Body of pancreas (tissue), 4 donors: ENCODE measurements at regions not wholly inside any gene's neighbourhood (a gene's known extent, or its start where the extent isn't known, plus 50 kb on each side); places are given as distances from the start of the nearest gene placed in this dataset.
"Not testable (repeated sequence)": the region's sequence is repeated elsewhere in the genome, so short reads cannot be mapped to it uniquely, and the experiment has no call there.

ENCODE experiments used
- ATAC-seq: fragments of 150-250 bp; one replicate; pipeline ENCODE4 v1.9.1; 2016
- DNase-seq, 4 donors: peaks; one replicate each; pipeline ENCODE4 v3.0.0-alpha.2; 2019
- H3K27ac ChIP-seq, 4 donors: fragments of 200-600 bp; sonication (generic); 1 replicate in 3 of 4; 2 replicates in 1 of 4; pipeline versions ENCODE4 v1.5.1 to v1.6.1; 2016 to 2019; ENCODE audit warnings: mild to moderate bottlenecking in 1 of 4, mixed read lengths in 1 of 4, moderate library complexity in 1 of 4
- H3K27me3 ChIP-seq, 2 donors: fragments of 200-600 bp; sonication (generic); one replicate each; pipeline ENCODE4 v1.6.0; 2016; ENCODE audit warnings: mild to moderate bottlenecking in 1 of 2
- H3K36me3 ChIP-seq, 2 donors: fragments of 200-600 bp; sonication (generic); replicated peaks in 1 of 2; 2 replicates each; pipeline ENCODE4 v1.5.1; 2016; ENCODE audit warnings: low read depth in 2 of 2; ENCODE audit not compliant: insufficient read depth in 1 of 2
- H3K4me1 ChIP-seq: fragments of 200-600 bp; sonication (generic); one replicate; pipeline ENCODE4 v1.6.0; 2016
- H3K4me3 ChIP-seq, 2 donors: fragments of 200-600 bp; sonication (generic); 1 replicate in 1 of 2; 2 replicates in 1 of 2; pipeline ENCODE4 v1.5.1; 2016 to 2019
- H3K9me3 ChIP-seq, 3 donors: fragments of 200-600 bp; sonication (generic); 1 replicate in 2 of 3; 2 replicates in 1 of 3; pipeline ENCODE4 v1.5.1; 2016
- CTCF ChIP-seq, 7 experiments: fragments of 450-650 bp in 4 of 7; fragments of 200-600 bp in 3 of 7; sonication (generic) in 3 of 7; IDR thresholded peaks; one replicate each; pipeline ENCODE4 v1.5.1; 2016 to 2019; ENCODE audit warnings: antibody characterized with exemption in 7 of 7
- POLR2A ChIP-seq, 3 donors: fragments of 450-650 bp; IDR thresholded peaks; one replicate each; pipeline ENCODE4 v1.6.1; 2016; ENCODE audit warnings: antibody characterized with exemption in 3 of 3, mild to moderate bottlenecking in 2 of 3
- WGBS, 2 donors: methylation state at CpG; one replicate each; pipeline ENCODE4 v1.1.5; 2017; 5-methylcytosine and 5-hydroxymethylcytosine counted together
- intact Hi-C: fragments of 100-400 bp; cut with DNase I; formaldehyde crosslinking; loops from one replicate; pipeline ENCODE4 v1.15.1; 2023

GRCh38 chrX:129086802-129087201 lies 436.5 kb downstream of the SMARCA1 start:
- Histone ChIP-seq H3K27ac (no peak overlapping the region), H3K36me3 (no peaks in the 10 kb centered on the region), H3K9me3 (no peaks in the 10 kb centered on the region), H3K27me3 (no peaks in the 10 kb centered on the region), H3K4me1 (no peaks in the 10 kb centered on the region), H3K4me3 (no peak overlapping the region)
- TF ChIP-seq CTCF (IDR thresholded peaks at IDR 0.05) (no peak), POLR2A (IDR thresholded peaks at IDR 0.05) (no peak)
- DNase-seq (no peak), ATAC-seq (no peak)
- intact Hi-C loops, result no loop called here
- 89% methylated on average over 3 of the region's 7 CpGs; no CpG with 5 or more reads in 1 of the 2 donors for WGBS, 2 donors

DNA sequence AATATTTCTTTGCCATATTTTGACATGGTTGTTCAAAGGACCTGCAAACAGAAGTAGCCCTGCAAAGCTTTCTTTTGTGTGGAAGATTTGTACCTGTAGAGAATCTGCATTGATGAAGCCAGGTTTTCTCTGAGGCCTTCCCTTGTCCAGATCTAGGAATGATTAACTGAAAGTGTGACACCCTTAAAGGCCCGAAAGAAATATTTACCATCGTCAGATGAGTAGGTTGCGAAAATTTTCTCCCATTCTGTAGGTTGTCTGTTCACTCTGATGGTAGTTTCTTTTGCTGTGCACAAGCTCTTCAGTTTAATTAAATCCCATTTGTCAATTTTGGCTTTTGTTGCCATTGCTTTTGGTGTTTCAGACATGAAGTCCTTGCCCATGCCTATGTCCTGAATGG lies 439.0 kb downstream of the SMARCA1 start:
- 47% methylated on average over 3 of the region's 3 CpGs for WGBS, 2 donors
- H3K27ac ChIP-seq, ATAC-seq, H3K36me3 ChIP-seq, intact Hi-C loops, H3K9me3 ChIP-seq, H3K4me3 ChIP-seq, H3K4me1 ChIP-seq, H3K27me3 ChIP-seq, DNase-seq: not testable (repeated sequence)

DNA sequence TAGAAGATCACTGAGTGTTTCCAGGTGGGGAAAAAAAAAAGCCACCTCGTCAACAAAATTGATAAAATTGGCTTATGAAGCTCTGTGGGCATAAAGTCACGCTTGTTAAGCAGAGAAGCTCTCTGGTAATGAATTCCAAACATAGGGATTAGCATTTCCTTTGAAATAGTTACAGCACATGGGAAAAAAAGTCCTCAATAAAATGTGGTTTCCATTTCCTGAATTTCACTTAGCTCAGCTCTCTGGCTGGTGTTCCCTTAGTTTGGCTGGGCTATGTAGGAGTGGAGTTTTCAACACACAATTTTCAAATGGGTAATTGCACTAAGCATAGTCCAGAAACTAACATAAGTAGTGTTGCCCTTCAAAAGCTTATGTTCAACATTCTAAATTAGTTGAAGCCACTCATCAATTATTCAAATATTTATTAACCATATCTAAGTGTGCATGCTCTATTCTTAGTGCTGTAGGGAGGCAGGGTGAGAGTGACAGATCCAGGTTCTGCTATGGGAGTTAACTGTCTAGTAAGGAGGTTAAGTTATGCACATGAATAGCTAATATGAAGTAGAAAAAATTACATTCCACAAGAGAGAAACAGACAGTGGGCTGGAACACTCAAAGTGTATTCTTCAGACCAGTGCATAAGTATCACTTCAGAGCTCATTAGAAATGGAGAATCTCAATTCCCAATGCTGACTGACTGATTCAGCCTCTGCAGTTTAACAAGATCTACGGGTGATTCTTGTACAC lies 445.7 kb downstream of the SMARCA1 start:
- no peak overlapping the region for H3K4me3 ChIP-seq
- WGBS, 2 donors, result 36 to 37% methylated on average over 3 of the region's 3 CpGs
- no peaks in the 10 kb centered on the region for H3K9me3 ChIP-seq
- H3K27me3 ChIP-seq, result no peaks in the 10 kb centered on the region
- no peaks in the 10 kb centered on the region for H3K36me3 ChIP-seq
- no peaks in the 10 kb centered on the region for H3K4me1 ChIP-seq
- TF ChIP-seq CTCF (IDR thresholded peaks at IDR 0.05) (no peak), POLR2A (IDR thresholded peaks at IDR 0.05) (no peak)
- no peak for DNase-seq
- no peak overlapping the region for H3K27ac ChIP-seq
- intact Hi-C loops, result no loop called here
- ATAC-seq, result no peak

- Histone ChIP-seq H3K27ac (no peak overlapping the region), H3K27me3 (no peaks in the 10 kb centered on the region), H3K36me3 (no peaks in the 10 kb centered on the region), H3K4me1 (no peaks in the 10 kb centered on the region), H3K9me3 (no peaks in the 10 kb centered on the region), H3K4me3 (no peak overlapping the region)
- ATAC-seq (no peak), DNase-seq (no peak)
- WGBS, 2 donors, result 0 to 8% methylated on average over 2 of the region's 2 CpGs
- TF ChIP-seq CTCF (IDR thresholded peaks at IDR 0.05), result no peak
- TF ChIP-seq POLR2A (IDR thresholded peaks at IDR 0.05), result no peak
- intact Hi-C loops, result no loop called here
These were observed 451.9 kb downstream of the SMARCA1 start for GRCh38 chrX:129071390-129071789.

DNA sequence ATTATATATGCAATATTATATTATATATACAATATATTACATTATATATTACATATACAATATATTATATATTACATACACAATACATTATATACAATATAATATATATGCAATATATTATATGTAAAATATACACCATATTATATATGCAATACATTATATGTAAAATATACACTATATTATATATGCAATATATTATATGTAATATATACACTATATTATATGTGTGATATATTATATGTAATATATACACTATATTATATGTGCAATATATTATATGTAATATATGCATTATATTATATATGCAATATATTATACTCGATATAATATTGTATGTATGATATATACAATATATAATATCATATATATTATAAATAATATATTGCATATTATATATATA lies 457.4 kb downstream of the SMARCA1 start:
- Histone ChIP-seq H3K4me1 (no peaks in the 10 kb centered on the region), H3K4me3 (no peak overlapping the region), H3K27ac (no peak overlapping the region), H3K36me3 (no peaks in the 10 kb centered on the region), H3K9me3 (no peaks in the 10 kb centered on the region), H3K27me3 (no peaks in the 10 kb centered on the region)
- DNase-seq (no peak), ATAC-seq (no peak)
- intact Hi-C loops, result no loop called here
- WGBS, 2 donors, result 94 to 100% methylated on average over 1 of the region's 1 CpG
- TF ChIP-seq CTCF (IDR thresholded peaks at IDR 0.05) (no peak), POLR2A (IDR thresholded peaks at IDR 0.05) (no peak)
